HAP-1 (cell line): ENCODE measurements at regions not wholly inside any gene's neighbourhood (a gene's known extent, or its start where the extent isn't known, plus 50 kb on each side); places are given as distances from the start of the nearest gene placed in this dataset.
"Not testable (repeated sequence)": the region's sequence is repeated elsewhere in the genome, so short reads cannot be mapped to it uniquely, and the experiment has no call there.

Experiments used
- DNase-seq, 2 experiments: peaks; one replicate each; pipeline ENCODE4 v3.0.0-alpha.2; 2016 to 2020; ENCODE audit warnings: low spot score in 2 of 2
- H3K27me3 ChIP-seq: fragments of 250-450 bp; sonication (Bioruptor Pico); 2 replicates; pipeline ENCODE4 v1.5.1; 2020; ENCODE audit warnings: low read depth, mild to moderate bottlenecking, moderate library complexity
- H3K36me3 ChIP-seq: fragments of 250-450 bp; sonication (Bioruptor Pico); replicated peaks from 2 replicates; pipeline ENCODE4 v1.5.1; 2020; ENCODE audit warnings: mild to moderate bottlenecking
- H3K4me1 ChIP-seq: fragments of 250-450 bp; sonication (Bioruptor Pico); 2 replicates; pipeline ENCODE4 v1.5.1; 2020; ENCODE audit warnings: mild to moderate bottlenecking
- H3K4me3 ChIP-seq: fragments of 250-450 bp; sonication (Bioruptor Pico); 2 replicates; pipeline ENCODE4 v1.5.1; 2020; ENCODE audit warnings: mild to moderate bottlenecking, moderate library complexity
- H3K9me3 ChIP-seq: fragments of 250-450 bp; sonication (Bioruptor Pico); 2 replicates; pipeline ENCODE4 v1.5.1; 2020; ENCODE audit warnings: mild to moderate bottlenecking, moderate library complexity
- in situ Hi-C: fragments of 300-500 bp; cut with MboI; formaldehyde crosslinking; loops from 3 replicates; pipeline ENCODE4 v1.14.3; 2020; ENCODE audit warnings: low sequenced_read_pairs, inconsistent platforms, mixed read lengths

DNA sequence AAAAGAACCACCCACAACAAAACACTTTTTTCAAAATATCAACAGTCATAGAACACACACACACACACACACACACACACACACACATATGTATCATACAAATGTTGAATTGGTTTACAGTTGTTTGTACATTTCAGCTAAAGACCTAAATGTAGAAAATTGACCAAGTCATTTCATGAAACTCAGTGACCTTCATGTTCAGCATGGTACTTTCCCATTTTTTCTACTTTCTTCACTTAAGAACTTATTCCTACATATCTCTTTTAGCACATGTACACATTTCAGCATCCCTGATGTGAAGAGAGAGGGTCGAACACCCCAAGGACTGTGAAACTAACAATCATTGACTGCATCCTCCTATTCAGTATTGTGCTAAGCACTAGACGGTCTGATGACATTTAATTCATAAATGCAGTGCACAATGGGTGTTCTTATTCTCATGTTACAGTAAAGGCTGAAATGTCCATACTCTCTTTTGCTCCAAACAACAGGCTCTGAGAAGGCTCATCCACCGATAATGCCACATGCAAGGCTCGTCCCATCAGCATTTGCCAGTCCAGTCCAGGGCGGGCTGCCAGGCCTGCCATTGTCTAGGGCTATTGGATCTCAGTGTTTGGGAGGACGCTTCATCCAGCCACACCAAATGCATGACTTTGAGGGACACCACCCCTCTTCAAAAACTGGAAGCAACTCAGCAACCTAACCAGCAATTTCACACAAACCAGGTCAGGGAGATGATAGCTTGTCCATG lies 150.1 kb upstream of the RUNX1 start:
- no peak for DNase-seq
- no peak overlapping the region for H3K4me3 ChIP-seq
- in situ Hi-C loops, result no loop called here
- no peaks in the 10 kb centered on the region for H3K36me3 ChIP-seq
- no peaks in the 10 kb centered on the region for H3K27me3 ChIP-seq
- no peaks in the 10 kb centered on the region for H3K4me1 ChIP-seq
- H3K9me3 ChIP-seq, result no peaks in the 10 kb centered on the region

DNA sequence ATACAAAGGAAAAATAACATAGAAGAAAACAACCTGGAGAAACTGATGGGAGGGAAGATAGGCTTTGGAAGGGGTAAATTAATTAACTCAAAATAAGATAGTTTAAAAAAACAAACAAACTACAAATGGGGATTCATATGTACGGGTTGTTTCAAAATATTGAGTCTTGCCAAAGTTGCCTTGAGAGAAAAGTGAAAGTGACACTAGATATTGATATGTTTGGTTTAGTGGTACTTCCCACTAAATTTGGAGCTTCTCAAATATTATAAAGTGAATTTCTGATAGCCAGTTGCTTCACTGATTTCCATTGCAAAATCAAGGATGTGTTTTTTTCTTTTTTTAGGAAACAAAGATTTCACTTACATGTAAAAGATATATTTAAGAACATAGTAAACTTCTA lies 149.5 kb upstream of the RUNX1 start:
- Histone ChIP-seq H3K36me3 (no peaks in the 10 kb centered on the region), H3K4me1 (no peaks in the 10 kb centered on the region), H3K9me3 (no peaks in the 10 kb centered on the region), H3K4me3 (no peak overlapping the region), H3K27me3 (no peaks in the 10 kb centered on the region)
- in situ Hi-C loops, result no loop called here
- DNase-seq, result no peak

- DNase-seq, result no peak
- in situ Hi-C loops, result no loop called here
Observed at GRCh38 chr21:35197992-35198431, 148.9 kb upstream of the RUNX1 start.

DNA sequence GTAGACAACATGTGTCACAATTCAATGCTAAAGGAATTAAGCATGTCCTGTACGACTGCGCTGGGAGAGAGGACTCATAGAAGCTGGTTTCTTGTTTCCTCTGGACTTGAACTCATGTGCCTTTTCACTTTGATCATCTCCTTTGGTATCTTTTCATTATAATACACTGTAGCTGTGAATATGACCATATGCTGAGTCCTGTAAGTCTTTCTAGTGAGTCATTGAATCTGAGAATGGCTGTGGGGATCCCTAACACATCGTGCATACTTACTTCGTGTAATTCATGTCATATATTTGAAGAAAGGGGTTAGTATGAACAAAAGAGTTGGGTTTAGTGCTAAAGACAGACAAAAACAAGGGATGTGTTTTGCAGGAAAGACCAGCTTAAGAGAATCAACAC lies 148.1 kb upstream of the RUNX1 start:
- Histone ChIP-seq H3K36me3 (no peaks in the 10 kb centered on the region), H3K9me3 (no peaks in the 10 kb centered on the region), H3K4me1 (no peaks in the 10 kb centered on the region), H3K4me3 (no peak overlapping the region), H3K27me3 (no peaks in the 10 kb centered on the region)
- in situ Hi-C loops, result no loop called here
- DNase-seq, result no peak

More at GRCh38 chr21:35197992-35198431, 148.9 kb upstream of the RUNX1 start:
- Histone ChIP-seq H3K4me3 (no peak overlapping the region), H3K27me3 (no peaks in the 10 kb centered on the region), H3K9me3 (no peaks in the 10 kb centered on the region), H3K36me3 (no peaks in the 10 kb centered on the region), H3K4me1 (no peaks in the 10 kb centered on the region)

- in situ Hi-C loops, result no loop called here
- Histone ChIP-seq H3K4me1 (no peaks in the 10 kb centered on the region), H3K9me3 (no peaks in the 10 kb centered on the region), H3K4me3 (no peak overlapping the region), H3K36me3 (no peaks in the 10 kb centered on the region), H3K27me3 (no peaks in the 10 kb centered on the region)
- DNase-seq, result no peak
Observed at GRCh38 chr21:35196128-35196527, 147.0 kb upstream of the RUNX1 start.

- no peak for DNase-seq
- Histone ChIP-seq H3K4me1 (no peaks in the 10 kb centered on the region), H3K9me3 (no peaks in the 10 kb centered on the region), H3K4me3 (no peak overlapping the region), H3K36me3 (no peaks in the 10 kb centered on the region), H3K27me3 (no peaks in the 10 kb centered on the region)
- in situ Hi-C loops, result no loop called here
Observed at GRCh38 chr21:35195232-35195631, 146.1 kb upstream of the RUNX1 start.

DNA sequence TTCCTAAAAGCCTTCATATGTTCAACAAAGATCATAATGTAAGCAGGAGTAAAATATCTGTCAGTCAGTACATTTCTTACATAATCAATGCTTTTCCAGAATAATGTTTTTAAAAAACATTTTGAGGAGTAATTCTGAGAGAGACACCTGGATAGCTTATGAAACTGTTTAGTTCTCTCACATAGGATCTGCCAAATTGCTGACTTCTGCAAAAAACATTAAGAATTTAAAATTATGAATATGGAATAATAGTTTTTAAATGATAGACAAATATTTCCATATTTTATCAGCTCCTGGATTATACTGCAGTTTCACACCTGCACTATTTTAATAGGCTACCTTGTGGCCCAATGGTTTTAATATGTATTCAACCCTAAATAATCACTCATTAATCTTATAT lies 142.7 kb upstream of the RUNX1 start:
- in situ Hi-C loops, result no loop called here
- Histone ChIP-seq H3K9me3 (no peaks in the 10 kb centered on the region), H3K36me3 (no peaks in the 10 kb centered on the region), H3K27me3 (no peaks in the 10 kb centered on the region), H3K4me1 (no peaks in the 10 kb centered on the region), H3K4me3 (no peak overlapping the region)
- no peak for DNase-seq

DNA sequence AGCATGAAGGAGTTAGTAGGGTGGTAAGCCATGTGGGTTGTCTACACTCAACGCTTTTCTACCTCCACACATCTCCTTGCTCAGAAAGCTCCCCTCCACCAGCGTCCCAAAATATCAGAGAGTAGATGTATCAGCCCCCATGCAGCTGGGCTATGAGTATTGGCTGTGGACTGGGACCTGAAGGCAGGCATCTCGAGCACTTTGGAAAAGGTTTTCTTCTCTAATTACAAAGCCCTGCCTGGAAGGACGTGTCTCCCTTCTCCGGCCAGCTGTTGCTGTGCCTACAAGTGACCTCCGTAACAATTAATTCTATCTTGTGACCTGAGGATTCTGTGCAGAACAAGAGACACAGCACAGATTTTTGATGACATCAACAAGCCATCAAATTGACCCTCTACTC lies 142.0 kb upstream of the RUNX1 start:
- H3K4me1 ChIP-seq, result no peaks in the 10 kb centered on the region
- no peaks in the 10 kb centered on the region for H3K9me3 ChIP-seq
- no peaks in the 10 kb centered on the region for H3K27me3 ChIP-seq
- DNase-seq, result no peak
- H3K4me3 ChIP-seq, result no peak overlapping the region
- no peaks in the 10 kb centered on the region for H3K36me3 ChIP-seq
- in situ Hi-C loops, result no loop called here

GRCh38 chr21:35190201-35190701 lies 141.1 kb upstream of the RUNX1 start:
- no peaks in the 10 kb centered on the region for H3K36me3 ChIP-seq
- no peak overlapping the region for H3K4me3 ChIP-seq
- no peaks in the 10 kb centered on the region for H3K4me1 ChIP-seq
- H3K9me3 ChIP-seq, result no peaks in the 10 kb centered on the region
- no peak for DNase-seq
- no peaks in the 10 kb centered on the region for H3K27me3 ChIP-seq
- in situ Hi-C loops, result no loop called here

- DNase-seq, result no peak
- Histone ChIP-seq H3K9me3 (no peaks in the 10 kb centered on the region), H3K36me3 (no peaks in the 10 kb centered on the region), H3K4me1 (no peaks in the 10 kb centered on the region), H3K27me3 (no peaks in the 10 kb centered on the region), H3K4me3 (no peak overlapping the region)
- in situ Hi-C loops, result no loop called here
Observed at GRCh38 chr21:35189077-35189863, 140.2 kb upstream of the RUNX1 start.

- H3K4me1 ChIP-seq, H3K4me3 ChIP-seq, in situ Hi-C loops, H3K27me3 ChIP-seq, DNase-seq, H3K9me3 ChIP-seq, H3K36me3 ChIP-seq: not testable (repeated sequence)
Observed at GRCh38 chr21:35183389-35183788, 134.3 kb upstream of the RUNX1 start.

- Histone ChIP-seq H3K27me3 (no peaks in the 10 kb centered on the region), H3K4me1 (no peaks in the 10 kb centered on the region), H3K4me3 (no peak overlapping the region), H3K9me3 (0 out of 2 replicates have a peak, but pooled peaks cover 1% of the 10 kb centered on the region), H3K36me3 (no peaks in the 10 kb centered on the region)
- no peak for DNase-seq
- in situ Hi-C loops, result no loop called here
Observed at GRCh38 chr21:35179990-35180540, 131.0 kb upstream of the RUNX1 start.

DNA sequence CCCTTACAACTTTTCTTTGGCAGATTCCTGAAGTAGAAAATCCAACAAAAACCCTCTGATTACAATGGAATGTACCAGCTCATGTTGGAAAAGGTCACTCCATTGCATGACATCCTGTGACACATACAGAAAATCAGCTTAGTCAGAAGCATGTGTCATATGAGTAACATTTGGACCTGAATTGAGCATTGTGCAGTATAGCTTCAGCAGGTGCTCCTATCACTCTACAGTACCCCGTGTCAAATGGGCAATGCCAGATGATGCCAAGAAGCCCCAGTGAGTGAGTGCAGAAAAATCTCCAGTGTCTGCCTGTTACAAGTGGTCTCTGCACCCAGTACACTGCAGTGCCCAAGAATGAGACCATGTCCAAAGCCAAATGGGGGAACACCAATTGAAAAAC lies 129.7 kb upstream of the RUNX1 start:
- DNase-seq, result no peak
- Histone ChIP-seq H3K4me1 (no peaks in the 10 kb centered on the region), H3K4me3 (no peak overlapping the region), H3K36me3 (no peaks in the 10 kb centered on the region), H3K9me3 (0 out of 2 replicates have a peak, but pooled peaks cover 2% of the 10 kb centered on the region), H3K27me3 (no peaks in the 10 kb centered on the region)
- in situ Hi-C loops, result no loop called here

- in situ Hi-C loops, result no loop called here
- Histone ChIP-seq H3K9me3 (0 out of 2 replicates have a peak, but pooled peaks cover 2% of the 10 kb centered on the region), H3K4me1 (no peaks in the 10 kb centered on the region), H3K27me3 (no peaks in the 10 kb centered on the region), H3K36me3 (no peaks in the 10 kb centered on the region), H3K4me3 (no peak overlapping the region)
- no peak for DNase-seq
Observed at GRCh38 chr21:35178098-35178497, 129.0 kb upstream of the RUNX1 start.
